Activated B cell treated with CpG ODN at 0.5 μM for 24 hours (primary cell): ENCODE measurements at regions not wholly inside any gene's neighbourhood (a gene's known extent, or its start where the extent isn't known, plus 50 kb on each side); places are given as distances from the start of the nearest gene placed in this dataset.

Experiments used
- ATAC-seq: fragments of 200-7000 bp; cut with Tn5 transposase; one replicate; pipeline ENCODE4 v1.10.0; 2021; ENCODE audit warnings: low read depth, mild to moderate bottlenecking, moderate library complexity
- CTCF ChIA-PET: fragments of 350-600 bp; sonication (Branson Sonifier 250); formaldehyde crosslinking; loops from one replicate; lab custom pipeline; 2021; ENCODE audit warnings: antibody characterized with exemption; lab: Charles Lee
- POLR2A ChIA-PET: fragments of 350-600 bp; sonication (Branson Sonifier 250); formaldehyde crosslinking; loops from one replicate; lab custom pipeline; 2021; ENCODE audit warnings: antibody characterized with exemption; lab: Charles Lee
- DNase-seq: peaks from one replicate; pipeline ENCODE4 v3.0.0; 2022
- H3K27ac Mint-ChIP-seq: one replicate; pipeline ENCODE4 v1.8.0; 2020; ENCODE audit warnings: mixed read lengths
- H3K27me3 Mint-ChIP-seq: one replicate; pipeline ENCODE4 v1.8.0; 2021; ENCODE audit warnings: mixed read lengths
- H3K36me3 Mint-ChIP-seq: one replicate; pipeline ENCODE4 v1.8.0; 2021; ENCODE audit warnings: low read depth, mixed read lengths
- H3K4me1 Mint-ChIP-seq: one replicate; pipeline ENCODE4 v1.8.0; 2021; ENCODE audit warnings: mixed read lengths
- H3K4me3 Mint-ChIP-seq: one replicate; pipeline ENCODE4 v1.8.0; 2020; ENCODE audit warnings: mild to moderate bottlenecking, mixed read lengths
- H3K9me3 Mint-ChIP-seq: one replicate; pipeline ENCODE4 v1.8.0; 2020; ENCODE audit warnings: mixed read lengths
- CTCF ChIP-seq: fragments of 200-600 bp; IDR thresholded peaks from one replicate; pipeline ENCODE4 v1.8.0; 2022; ENCODE audit warnings: antibody characterized with exemption, mild to moderate bottlenecking
- intact Hi-C: fragments of 100-400 bp; cut with micrococcal nuclease; formaldehyde crosslinking; loops from one replicate; pipeline ENCODE4 v1.15.1; 2024

DNA sequence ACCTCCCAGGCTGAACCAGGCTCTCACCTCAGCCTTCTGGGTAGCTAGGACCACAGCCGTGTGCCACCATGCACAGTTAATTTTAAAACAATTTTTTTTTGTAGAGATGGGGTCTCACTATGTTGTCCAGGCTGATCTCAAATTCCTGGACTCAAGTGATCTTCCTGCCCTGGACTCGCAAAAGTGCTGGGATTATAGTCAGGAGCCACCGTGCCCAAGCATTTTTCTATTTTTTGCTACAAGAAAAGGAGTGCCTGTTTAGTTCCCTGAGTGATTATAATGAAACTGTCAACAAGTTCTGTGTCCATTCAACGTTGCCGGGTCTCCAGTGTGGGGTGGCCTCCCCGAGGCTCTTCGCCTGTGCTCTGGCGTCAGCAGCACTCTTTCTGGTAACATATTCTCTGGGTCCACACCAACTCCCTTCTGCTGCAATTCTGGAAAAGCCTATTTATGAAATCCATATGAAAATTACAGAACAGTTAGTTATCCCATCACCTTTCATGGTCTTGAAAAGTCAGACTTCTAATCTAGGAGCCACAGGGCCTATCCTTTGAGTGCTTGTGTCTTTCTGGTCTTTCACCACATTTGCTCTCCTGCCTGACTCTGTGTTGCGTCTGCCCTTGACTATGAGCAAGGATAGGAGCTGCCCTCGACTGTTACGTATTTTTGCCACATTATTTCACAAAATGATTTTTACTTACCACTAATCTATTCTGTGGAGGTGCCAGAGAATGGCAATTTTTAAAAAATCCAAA lies 172.7 kb downstream of the SOCS6 start:
- ChIA-PET CTCF (no interaction called here), POLR2A (no interaction called here)
- intact Hi-C loops: no loop called here
- no peak overlapping the region for H3K27ac Mint-ChIP-seq
- no peak for TF ChIP-seq CTCF
- H3K4me3 Mint-ChIP-seq: no peak overlapping the region
- ATAC-seq (no peak), DNase-seq (no peak)
- H3K9me3 Mint-ChIP-seq: no peaks in the 10 kb centered on the region
- H3K27me3 Mint-ChIP-seq: peaks cover 19% of the 10 kb centered on the region
- H3K36me3 Mint-ChIP-seq: no peaks in the 10 kb centered on the region
- H3K4me1 Mint-ChIP-seq: peaks cover 5% of the 10 kb centered on the region

DNA sequence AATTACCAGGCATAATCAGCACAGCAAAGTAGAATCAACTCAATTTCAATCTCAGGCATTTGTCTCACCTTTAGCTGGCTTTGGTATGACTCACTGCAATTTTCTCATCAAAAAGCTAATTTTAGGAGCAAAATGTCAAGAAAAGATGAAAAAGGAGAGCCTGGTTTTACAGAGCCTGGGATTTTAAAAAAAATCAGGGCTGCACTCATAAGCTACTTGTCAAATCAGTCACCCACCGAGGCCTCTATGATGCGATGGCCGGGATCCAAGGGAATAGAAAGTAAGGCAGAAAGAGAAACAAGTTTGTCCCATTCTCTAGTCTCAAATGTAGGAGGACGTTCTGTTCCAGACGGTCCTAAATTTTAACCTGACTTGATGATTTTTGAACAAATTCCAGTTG lies 170.9 kb downstream of the SOCS6 start:
- Mint-ChIP-seq H3K9me3 (no peaks in the 10 kb centered on the region), H3K27me3 (peaks cover 19% of the 10 kb centered on the region), H3K36me3 (no peaks in the 10 kb centered on the region), H3K4me3 (no peak overlapping the region), H3K4me1 (peaks cover 4% of the 10 kb centered on the region), H3K27ac (no peak overlapping the region)
- intact Hi-C loops: no loop called here
- ChIA-PET POLR2A (no interaction called here), CTCF (no interaction called here)
- no peak for TF ChIP-seq CTCF
- ATAC-seq: no peak
- no peak for DNase-seq

- ChIA-PET CTCF (no interaction called here), POLR2A (no interaction called here)
- no peaks in the 10 kb centered on the region for H3K9me3 Mint-ChIP-seq
Measured at GRCh38 chr18:70459251-70459650, 170.4 kb downstream of the SOCS6 start.

GRCh38 chr18:70457788-70458187 lies 168.9 kb downstream of the SOCS6 start:
- intact Hi-C loops: no loop called here
- TF ChIP-seq CTCF: no peak
- no peaks in the 10 kb centered on the region for H3K36me3 Mint-ChIP-seq

More at GRCh38 chr18:70459251-70459650, 170.4 kb downstream of the SOCS6 start:
- DNase-seq (no peak), ATAC-seq (no peak)
- Mint-ChIP-seq H3K27me3 (peaks cover 18% of the 10 kb centered on the region), H3K36me3 (no peaks in the 10 kb centered on the region), H3K27ac (no peak overlapping the region), H3K4me3 (no peak overlapping the region), H3K4me1 (peaks cover under 1% of the 10 kb centered on the region)
- intact Hi-C loops: no loop called here
- no peak for TF ChIP-seq CTCF

GRCh38 chr18:70457223-70457622 lies 168.4 kb downstream of the SOCS6 start:
- CTCF ChIA-PET: no interaction called here
- no peak for DNase-seq

More at GRCh38 chr18:70457788-70458187, 168.9 kb downstream of the SOCS6 start:
- ATAC-seq (no peak), DNase-seq (no peak)
- CTCF ChIA-PET: no interaction called here
- POLR2A ChIA-PET: no interaction called here
- H3K4me1 Mint-ChIP-seq: no peaks in the 10 kb centered on the region
- H3K27ac Mint-ChIP-seq: no peak overlapping the region
- no peaks in the 10 kb centered on the region for H3K9me3 Mint-ChIP-seq
- no peak overlapping the region for H3K4me3 Mint-ChIP-seq
- peaks cover 8% of the 10 kb centered on the region for H3K27me3 Mint-ChIP-seq

More at GRCh38 chr18:70457223-70457622, 168.4 kb downstream of the SOCS6 start:
- intact Hi-C loops: no loop called here
- POLR2A ChIA-PET: no interaction called here
- Mint-ChIP-seq H3K27me3 (peaks cover 9% of the 10 kb centered on the region), H3K36me3 (no peaks in the 10 kb centered on the region), H3K4me1 (no peaks in the 10 kb centered on the region), H3K27ac (no peak overlapping the region), H3K9me3 (no peaks in the 10 kb centered on the region), H3K4me3 (no peak overlapping the region)
- ATAC-seq: no peak
- no peak for TF ChIP-seq CTCF
